M059J (cell line): ENCODE measurements at regions not wholly inside any gene's neighbourhood (a gene's known extent, or its start where the extent isn't known, plus 50 kb on each side); places are given as distances from the start of the nearest gene placed in this dataset.
A peak's percentile ranks its signal among the peaks of the same experiment; 100 is the strongest.

ENCODE experiments used
- DNase-seq: peaks from one replicate; pipeline ENCODE4 v3.0.0-alpha.2; 2012; ENCODE audit warnings: low read depth

DNA sequence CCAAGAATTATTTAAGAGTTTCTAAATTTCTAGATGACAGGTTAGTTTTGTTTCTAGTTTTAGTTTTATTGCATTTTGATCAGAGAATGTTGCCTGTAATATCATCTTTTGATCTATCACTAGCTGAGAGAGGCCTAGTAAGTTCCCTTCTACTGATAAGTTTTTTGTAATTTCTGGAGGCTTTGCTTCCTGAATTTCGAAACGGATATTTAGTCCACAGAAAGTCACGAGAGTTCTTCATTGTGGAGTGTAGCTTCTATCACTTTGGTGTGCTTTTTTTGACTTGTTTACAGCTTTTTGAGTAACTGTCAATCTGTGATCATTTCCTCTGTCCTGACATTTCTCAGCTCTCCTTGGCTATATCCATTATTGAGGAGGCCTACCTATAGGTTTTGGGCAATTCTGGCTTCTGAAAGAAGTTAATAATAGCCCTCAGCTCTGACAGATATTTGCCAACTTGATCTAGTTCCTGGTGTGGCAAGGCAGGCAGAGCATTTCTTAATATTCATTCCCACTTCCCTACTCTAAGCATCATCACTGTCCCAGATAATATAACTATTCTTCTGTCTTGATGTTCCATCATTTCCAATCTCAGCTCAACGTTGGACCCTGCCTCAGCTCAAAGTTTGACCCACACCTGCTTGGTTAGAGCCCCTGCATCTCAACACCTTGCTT, 171.3 kb downstream of the BLID start:
- no peak for DNase-seq

DNA sequence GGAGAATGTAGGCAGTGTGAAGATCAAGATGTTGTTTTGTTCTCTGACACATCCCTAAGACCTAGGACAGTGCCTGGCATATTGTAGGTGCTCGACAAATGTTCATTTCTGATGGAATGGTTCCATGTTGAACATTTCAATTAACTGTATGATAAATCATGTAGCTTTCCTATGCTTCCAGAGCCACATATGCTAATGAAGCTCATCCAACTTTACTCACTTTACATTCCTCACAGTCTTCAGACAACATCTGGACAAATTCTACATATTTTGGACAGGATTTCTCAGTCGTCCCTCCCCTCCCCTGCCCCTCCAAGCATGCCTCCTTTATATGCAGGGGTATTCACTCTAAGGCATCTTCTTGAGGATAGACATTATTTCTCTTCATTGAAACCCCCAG, 177.9 kb downstream of the BLID start:
- DNase-seq: no peak

GRCh38 chr11:121936781-121937447, 179.1 kb downstream of the BLID start:
- DNase-seq: peak; percentile 75

DNA sequence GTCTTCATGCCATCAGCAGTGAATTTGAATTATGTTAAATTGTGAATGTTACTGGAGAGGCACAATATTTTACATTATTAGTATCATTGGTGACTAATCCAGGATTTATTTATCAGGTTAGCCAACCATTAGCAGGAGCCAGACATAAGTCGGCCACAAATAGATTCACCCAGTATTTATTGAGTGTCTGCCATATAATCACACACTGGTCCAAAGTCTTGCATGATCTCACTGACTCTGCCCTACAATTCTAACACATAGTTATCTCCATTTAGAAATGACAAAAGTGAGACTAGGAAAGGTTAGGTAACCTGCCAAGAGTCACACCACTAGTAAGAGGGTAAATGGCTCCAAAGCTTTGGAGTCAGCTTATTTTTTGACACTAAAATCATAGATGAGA, 179.6 kb downstream of the BLID start:
- DNase-seq: no peak

DNA sequence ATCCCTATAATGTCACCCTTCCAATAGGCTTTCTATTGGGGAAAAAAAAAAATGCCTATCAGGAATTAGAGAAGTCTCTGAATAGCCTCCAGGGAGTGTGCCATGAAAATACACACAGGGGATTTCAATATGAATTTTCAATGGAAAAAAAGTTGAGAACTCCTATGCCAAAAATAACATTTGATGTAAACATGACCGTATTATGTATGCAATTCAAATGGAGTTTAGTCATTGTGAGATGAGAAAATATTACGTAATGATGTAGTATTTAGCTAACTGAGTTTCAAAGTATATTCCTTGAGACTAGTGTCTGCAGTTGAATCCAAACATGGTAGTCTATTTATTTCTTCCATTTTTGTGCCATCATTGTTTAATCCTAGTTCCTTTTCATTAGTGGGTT, 182.3 kb downstream of the BLID start:
- DNase-seq: no peak

GRCh38 chr11:121933294-121933693, 182.7 kb downstream of the BLID start:
- no peak for DNase-seq

GRCh38 chr11:121932646-121933185, 183.3 kb downstream of the BLID start:
- DNase-seq: peak; percentile 80

DNA sequence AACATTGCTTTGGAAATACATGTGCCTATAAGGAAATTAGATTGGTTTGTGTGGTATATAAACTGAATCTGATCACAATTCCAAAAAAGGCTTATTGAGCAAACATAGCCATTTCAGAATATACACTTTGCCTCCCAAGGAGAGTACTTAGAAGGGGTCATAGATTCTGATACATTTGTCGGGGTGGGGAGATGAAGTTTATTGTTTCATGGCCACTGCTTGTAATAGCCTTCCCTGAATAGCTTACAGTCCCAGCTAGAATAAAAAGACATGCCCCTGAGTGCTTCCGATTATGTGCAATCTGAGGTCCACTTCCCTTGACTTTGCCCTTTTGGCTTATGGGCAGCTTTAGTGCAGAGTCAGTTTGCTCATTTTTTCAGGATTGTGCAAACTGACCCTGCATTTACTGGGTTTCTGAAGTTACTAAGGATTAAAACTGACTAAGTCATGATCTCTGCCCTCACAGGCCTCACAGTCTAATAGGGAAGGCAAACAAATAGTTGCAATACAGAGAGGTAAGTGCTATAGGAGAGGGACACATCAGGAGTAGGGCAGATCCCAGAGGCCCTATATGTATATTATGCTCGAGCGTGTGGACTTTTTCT, 184.2 kb downstream of the BLID start:
- DNase-seq: peak; percentile 44

GRCh38 chr11:121931121-121931520, 184.9 kb downstream of the BLID start:
- no peak for DNase-seq

- DNase-seq: peak; percentile 39
Observed at GRCh38 chr11:121930004-121930965, 185.7 kb downstream of the BLID start.

- DNase-seq: peak; percentile 76
Observed at GRCh38 chr11:121929581-121929980, 186.4 kb downstream of the BLID start.

DNA sequence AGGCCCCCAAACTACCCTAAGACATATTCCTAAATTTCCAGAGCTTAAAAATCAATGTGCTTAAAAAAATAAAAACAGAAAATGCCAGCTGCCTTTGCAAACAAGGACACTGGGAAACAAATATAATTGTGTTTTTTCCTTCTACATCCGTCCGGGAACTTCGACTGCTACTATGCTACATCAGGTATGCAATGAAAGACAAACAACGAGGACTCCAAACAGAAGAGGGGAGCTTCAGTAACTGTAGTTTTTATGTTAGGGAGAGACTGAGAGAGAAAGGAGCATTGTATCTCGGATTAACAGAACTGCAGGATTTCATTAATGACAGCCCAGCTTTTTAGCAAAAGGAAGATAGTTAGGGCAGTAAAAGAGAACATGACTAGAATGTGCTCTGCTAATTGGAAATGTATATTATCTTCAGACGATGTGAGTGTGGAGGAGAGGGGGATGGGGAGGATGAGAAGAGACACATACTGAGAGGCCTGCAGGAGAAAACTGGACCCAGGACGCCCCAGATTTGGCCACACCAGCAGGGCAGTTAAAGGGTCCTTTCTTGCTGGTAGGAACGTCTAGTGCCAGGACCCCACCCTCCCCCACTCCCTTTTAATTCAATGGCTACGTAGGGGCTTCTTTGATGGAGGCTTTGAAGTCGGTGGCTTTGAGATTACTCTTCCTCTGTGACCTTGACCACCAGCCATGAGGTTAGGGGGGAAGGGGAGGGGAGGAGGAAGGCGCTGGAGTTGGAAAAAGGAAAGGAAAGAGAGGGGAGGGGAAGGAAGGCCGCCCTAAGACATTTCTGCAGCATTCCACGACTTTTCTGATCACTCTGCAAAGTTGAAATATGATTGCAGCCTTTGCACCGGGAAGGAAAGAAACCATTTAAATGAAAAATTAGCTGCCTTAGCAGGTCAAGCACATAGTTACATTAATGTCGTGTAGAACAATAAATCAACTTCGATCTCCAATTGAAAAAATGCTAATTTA, 187.1 kb downstream of the BLID start:
- DNase-seq: no peak

DNA sequence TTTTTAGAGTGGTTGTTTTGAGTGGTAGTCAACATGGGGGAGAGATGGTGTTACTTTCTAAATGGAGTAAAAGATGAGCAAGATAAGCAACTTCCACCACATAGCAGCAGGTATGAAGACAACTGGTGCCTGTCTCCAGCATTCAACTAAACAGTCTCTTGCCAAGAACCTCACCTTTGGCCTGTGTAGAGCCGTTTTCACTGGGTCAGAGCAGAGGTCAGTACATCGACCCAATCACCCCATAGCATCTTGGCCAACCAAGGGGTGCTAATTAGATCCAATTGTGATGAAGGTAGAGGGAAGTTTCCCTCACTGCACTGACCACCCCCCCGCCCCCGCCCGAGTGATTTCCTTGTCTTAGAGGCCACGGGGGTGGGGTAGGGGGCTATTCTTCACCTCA, 188.2 kb downstream of the BLID start:
- DNase-seq: no peak

DNA sequence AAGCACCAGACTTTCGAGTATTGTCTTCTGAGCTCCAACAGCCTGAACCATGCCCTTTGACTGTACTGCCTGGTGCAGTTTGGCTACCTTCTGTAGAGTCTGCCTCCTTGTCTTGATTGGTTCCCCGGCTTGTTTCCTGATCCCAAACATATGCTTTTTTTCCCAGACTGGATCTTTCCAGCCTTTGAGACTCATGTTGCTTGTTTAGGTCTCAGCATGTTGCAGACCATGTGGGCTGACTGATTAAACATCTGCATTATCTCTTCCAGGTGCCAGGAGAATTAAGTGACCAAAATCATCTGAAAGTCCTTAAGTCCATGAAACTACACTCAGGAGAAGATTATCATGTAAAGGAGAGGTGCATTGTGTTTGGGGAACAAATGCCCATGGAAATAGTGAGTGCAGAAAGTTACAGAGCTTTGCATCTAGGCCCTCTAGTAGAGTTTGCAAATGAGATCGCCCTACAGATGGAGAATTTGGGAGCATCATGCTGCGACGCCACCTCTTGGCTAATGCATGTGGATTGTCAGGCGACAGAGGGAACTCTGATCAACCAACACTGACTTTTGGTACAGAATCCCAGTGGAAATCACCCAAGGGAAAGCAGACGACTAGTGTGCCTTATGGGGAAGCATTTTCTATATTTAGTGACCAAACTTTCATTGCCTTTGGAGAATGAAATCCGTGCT, 188.8 kb downstream of the BLID start:
- no peak for DNase-seq

DNA sequence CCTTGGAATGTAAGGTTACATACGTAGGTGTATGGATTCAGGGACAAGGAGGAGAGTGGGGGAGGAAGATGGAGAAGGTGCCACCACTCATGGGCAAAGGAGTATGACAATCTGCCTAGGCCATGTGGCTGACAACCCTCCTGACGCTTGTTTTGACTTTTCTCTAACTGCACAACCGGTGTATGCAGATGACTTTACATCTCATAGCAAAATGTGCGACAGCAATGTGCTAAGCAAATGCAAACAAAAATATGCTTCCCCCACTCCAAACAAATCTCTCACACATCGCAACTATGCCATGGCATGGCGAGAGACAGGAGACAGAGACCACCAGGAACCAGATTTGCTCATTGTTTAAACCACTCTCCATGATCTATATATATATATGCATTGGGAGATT, 191.8 kb downstream of the BLID start:
- DNase-seq: no peak

- no peak for DNase-seq
Observed at GRCh38 chr11:121917482-121917881, 198.5 kb downstream of the BLID start.

DNA sequence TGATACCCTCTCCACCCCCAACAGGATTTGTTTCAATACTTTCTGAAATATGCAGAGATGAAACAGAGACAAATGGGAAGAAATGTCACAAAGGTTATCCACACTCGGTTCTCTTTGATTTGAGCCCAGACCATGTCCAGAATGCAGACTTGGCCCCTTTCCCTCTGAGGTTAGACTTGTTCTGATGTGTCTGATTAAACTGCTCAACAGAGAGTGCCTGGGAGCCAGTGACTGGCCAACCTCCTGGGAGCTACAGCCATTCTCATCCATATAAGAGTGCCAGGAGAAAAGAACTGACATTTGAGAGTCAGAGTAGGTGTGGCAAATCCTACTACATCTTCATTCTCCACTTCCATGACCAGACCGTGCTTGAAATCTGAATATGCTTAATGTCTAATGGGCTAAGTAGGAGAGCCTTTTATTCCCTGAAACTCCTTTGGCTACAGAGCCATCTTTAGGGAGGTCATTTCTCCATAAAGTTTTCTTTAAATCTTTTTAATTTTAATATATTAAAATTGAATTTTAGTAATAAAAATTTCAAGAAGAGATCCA, 201.4 kb downstream of the BLID start:
- DNase-seq: peak; percentile 17

- DNase-seq: peak; percentile 22
Observed at GRCh38 chr11:121909596-121909995, 206.4 kb downstream of the BLID start.

DNA sequence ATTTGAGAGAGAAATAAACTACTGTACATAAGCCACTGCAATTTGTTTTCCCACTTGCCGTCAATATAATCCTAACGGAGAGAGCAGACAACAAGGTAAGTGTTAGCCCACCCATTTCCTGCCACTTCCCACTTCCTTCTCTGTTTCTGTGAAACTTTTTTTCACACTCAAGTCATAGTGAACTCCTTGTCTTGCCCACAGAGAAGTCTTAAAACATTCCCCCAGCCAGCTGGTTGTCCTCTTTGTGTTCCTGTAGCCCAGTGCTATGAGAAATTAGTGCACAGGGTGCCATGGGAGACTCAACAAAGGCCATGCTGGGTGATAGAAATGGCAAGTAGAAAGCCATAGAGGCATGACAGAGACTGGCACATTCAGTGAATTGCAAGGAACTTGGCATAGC, 208.6 kb downstream of the BLID start:
- no peak for DNase-seq

GRCh38 chr11:121904148-121904547, 211.9 kb downstream of the BLID start:
- DNase-seq: no peak
